Rectal smooth muscle tissue (tissue), 1 donor: ENCODE measurements at regions not wholly inside any gene's neighbourhood (a gene's known extent, or its start where the extent isn't known, plus 50 kb on each side); places are given as distances from the start of the nearest gene placed in this dataset.

Source experiments
- H3K27ac ChIP-seq: one replicate; pipeline ENCODE4 v1.7.0; 2013; ENCODE audit warnings: low read depth, low read length, inconsistent platforms
- H3K27me3 ChIP-seq: one replicate; pipeline ENCODE4 v1.7.0; 2013; ENCODE audit warnings: low read length; ENCODE audit not compliant: control insufficient read depth, insufficient read depth
- H3K36me3 ChIP-seq: one replicate; pipeline ENCODE4 v1.7.0; 2013; ENCODE audit warnings: low read length; ENCODE audit not compliant: control insufficient read depth, insufficient read depth
- H3K4me1 ChIP-seq: one replicate; pipeline ENCODE4 v1.7.0; 2013; ENCODE audit warnings: low read length; ENCODE audit not compliant: control insufficient read depth, insufficient read depth
- H3K4me3 ChIP-seq: one replicate; pipeline ENCODE4 v1.7.0; 2013; ENCODE audit warnings: low read length
- H3K9ac ChIP-seq: one replicate; pipeline ENCODE4 v1.7.0; 2013; ENCODE audit warnings: low read length

DNA sequence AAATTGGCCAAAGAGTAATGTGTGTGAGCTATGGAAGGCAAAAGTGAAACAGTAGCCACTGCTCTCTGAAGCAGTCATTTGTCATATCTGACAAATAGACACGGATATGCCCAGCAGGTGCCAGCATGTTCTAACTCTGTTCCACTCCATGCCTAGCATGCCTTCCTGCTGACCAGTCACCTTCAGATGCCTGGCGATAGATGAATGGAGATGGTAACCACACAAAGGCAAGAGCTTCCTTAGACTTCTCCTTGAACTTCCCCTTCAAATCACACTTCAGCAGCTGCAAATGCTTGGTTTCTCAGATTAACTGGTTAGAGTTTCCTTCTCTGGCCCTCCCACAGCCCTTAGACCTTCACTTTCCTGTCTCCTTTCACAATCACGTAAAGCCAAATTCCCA lies 429.9 kb downstream of the DAD1 start:
- Histone ChIP-seq H3K4me3 (no peak overlapping the region), H3K27me3 (no peaks in the 10 kb centered on the region), H3K4me1 (no peaks in the 10 kb centered on the region), H3K27ac (no peak overlapping the region), H3K36me3 (no peaks in the 10 kb centered on the region), H3K9ac (no peak overlapping the region)

DNA sequence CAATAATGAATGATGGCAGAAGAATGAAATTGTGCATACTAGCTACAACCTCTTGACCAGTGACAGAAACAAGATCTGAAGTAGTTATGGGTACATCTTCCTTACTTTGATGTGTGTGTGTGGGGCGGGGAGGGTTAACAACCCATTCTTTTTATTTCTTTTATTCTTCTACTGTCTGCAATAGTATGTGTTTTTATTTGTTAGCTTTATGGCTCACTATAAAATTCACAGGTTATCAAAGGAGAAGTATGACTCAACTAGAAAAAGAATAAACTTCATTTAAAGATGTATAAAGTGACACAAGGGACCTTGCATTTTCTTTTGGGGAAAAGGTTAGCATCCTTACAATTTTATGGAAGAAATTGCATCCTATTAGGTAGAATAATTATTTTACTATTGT lies 430.5 kb downstream of the DAD1 start:
- Histone ChIP-seq H3K27me3 (no peaks in the 10 kb centered on the region), H3K27ac (no peak overlapping the region), H3K36me3 (no peaks in the 10 kb centered on the region), H3K4me1 (no peaks in the 10 kb centered on the region), H3K4me3 (no peak overlapping the region), H3K9ac (no peak overlapping the region)

DNA sequence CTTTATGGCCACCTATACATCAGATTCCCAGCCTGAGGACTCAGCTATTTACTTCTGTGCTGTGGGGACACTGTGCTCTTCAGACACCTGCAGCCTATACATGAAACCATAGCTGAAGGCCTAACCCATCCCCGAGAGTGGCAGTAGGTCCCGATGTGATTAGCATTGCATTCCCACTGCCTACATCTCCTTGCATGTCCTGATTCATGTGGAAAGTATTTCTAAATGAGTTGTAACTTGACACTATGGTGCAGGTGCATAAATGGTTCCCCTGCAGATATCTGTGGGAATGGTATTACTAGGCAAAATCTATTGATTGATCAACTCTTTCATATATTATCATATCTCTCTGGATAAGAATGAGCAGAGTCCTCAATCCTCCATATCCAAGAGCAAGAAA lies 433.5 kb downstream of the DAD1 start:
- H3K27ac ChIP-seq, result no peak overlapping the region
- H3K9ac ChIP-seq, result no peak overlapping the region
- no peaks in the 10 kb centered on the region for H3K4me1 ChIP-seq
- H3K36me3 ChIP-seq, result no peaks in the 10 kb centered on the region
- H3K27me3 ChIP-seq, result no peaks in the 10 kb centered on the region
- no peak overlapping the region for H3K4me3 ChIP-seq

DNA sequence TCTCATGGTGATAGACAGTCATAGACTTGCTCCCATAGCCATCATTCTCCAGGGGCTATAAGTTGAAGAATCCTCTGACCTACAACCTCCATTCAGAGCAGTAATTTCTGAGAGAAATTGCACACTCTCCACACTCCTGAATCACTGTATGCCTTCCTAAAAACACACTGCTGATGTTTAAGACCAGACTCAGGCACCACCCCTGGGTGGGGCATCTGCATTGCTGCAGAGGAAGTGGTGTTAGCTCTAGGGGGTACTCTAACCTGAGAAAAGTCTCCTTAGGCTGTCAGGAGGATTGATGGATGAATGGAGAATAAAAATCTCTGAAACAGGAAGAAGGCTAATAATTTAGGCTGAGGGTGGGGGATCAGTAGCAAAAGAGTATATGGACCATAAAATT lies 436.1 kb downstream of the DAD1 start:
- Histone ChIP-seq H3K4me3 (no peak overlapping the region), H3K9ac (no peak overlapping the region), H3K27ac (no peak overlapping the region), H3K36me3 (no peaks in the 10 kb centered on the region), H3K4me1 (no peaks in the 10 kb centered on the region), H3K27me3 (no peaks in the 10 kb centered on the region)

DNA sequence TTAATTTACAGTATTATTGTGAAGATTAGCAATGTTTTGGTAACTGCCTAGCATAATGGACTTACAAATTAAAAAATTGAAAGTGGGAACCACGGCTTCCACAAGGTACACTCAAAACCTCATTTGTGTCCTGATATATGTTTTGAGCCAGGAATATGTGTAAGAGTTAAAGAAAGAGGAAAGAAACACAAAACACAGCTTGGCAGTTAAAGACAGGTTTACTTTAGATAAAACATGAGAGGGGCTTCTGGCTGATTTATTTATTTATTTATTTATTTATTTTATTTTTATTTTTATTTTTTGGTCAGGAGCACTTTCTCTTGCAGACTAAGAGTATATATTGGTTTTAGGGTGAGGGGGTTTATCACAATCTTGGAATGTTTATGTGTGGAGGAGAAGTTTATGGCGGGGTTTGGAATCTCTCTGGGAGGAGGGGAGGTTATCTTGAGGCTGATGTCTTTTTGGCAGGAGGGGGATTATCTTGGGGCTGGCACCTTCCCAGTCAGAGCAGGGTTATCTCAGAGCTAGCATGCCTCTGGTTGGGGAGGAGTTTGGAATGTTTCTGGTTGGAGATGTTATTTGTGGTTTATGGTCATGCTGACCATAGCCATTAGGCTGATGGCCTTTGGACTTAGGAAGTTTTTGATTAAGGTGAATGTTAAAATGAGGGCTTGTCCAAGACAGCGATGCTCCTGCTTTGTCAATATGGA lies 436.7 kb downstream of the DAD1 start:
- Histone ChIP-seq H3K27ac (no peak overlapping the region), H3K27me3 (no peaks in the 10 kb centered on the region), H3K4me1 (no peaks in the 10 kb centered on the region), H3K36me3 (no peaks in the 10 kb centered on the region), H3K4me3 (no peak overlapping the region), H3K9ac (no peak overlapping the region)

DNA sequence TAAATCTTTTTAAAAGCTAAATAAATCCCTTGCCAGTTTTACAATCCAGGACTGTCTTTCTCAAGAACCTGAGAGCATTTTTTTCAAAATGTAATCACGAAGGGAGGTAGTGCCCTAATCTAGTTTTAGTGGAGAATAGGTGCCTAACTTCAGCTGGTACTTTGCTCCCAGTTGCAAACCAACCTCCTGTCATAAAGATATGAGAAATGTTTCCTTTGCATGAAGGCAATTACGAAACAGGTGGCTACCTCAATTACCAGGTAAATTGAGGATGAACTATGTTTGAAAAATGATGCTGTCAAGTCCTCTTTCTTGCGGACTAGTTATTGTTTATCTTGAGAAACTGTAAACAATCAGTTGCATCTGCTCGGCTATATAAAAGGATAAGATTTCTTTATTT lies 437.9 kb downstream of the DAD1 start:
- Histone ChIP-seq H3K4me1 (no peaks in the 10 kb centered on the region), H3K27ac (no peak overlapping the region), H3K27me3 (no peaks in the 10 kb centered on the region), H3K4me3 (no peak overlapping the region), H3K36me3 (no peaks in the 10 kb centered on the region), H3K9ac (no peak overlapping the region)

DNA sequence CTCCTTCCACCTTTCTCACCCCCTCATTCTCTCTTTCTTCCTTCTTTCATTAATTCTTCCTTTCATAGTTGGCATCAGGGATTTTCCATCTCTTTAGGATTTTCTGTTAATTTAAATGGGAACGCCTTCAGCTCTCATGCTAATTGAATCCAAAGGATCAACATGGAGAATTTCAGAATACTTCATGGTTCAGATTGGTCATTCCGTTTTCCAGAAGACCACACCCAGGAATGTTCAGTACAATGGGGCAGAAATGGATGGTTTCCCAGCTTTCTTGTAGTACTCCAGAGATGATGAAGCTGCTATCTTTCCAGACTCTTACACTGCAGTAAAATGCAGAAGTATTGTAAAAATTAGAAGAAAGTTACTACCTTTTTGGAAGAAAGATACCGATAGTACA lies 440.0 kb downstream of the DAD1 start:
- Histone ChIP-seq H3K27me3 (no peaks in the 10 kb centered on the region), H3K9ac (no peak overlapping the region), H3K36me3 (no peaks in the 10 kb centered on the region), H3K27ac (no peak overlapping the region), H3K4me3 (no peak overlapping the region), H3K4me1 (no peaks in the 10 kb centered on the region)

DNA sequence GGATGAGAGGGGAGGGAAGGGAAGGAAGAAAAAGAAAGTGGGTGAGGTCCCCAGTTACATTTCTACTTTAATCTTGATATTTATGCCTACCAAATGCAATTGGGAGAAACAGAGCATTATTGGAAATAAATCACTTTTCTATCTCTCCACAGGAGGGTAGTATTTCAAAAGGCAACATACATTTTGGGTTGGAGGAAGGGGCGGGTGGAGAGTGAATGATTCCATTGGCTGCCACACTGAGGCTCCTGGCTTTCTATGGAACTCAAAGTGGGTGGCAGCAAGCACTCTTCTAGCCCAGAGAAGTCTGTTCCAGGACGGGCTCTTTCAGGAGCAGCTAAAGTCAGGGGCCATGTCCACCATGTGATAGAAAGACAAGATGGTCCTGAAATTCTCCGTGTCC lies 441.3 kb downstream of the DAD1 start:
- no peaks in the 10 kb centered on the region for H3K36me3 ChIP-seq
- no peak overlapping the region for H3K4me3 ChIP-seq
- H3K4me1 ChIP-seq, result no peaks in the 10 kb centered on the region
- no peak overlapping the region for H3K9ac ChIP-seq
- no peaks in the 10 kb centered on the region for H3K27me3 ChIP-seq
- no peak overlapping the region for H3K27ac ChIP-seq

DNA sequence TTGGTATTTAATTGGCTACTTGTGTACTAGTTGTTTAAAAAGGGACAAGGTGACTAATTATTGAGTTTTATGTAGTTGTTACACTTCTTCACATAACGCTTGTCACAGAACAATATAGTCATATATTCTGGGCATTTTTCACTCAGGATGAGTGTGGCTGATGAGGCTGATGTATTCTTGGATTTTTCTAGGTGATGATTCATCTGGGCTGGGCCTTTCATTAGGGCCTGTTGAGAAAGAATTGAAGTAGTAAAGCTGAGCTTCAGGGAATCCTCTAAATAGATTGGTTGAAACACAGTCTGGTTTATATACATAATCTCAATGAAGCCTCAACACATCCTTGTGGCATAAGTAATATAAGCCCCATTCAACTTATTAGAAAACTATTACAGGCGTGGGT lies 445.7 kb downstream of the DAD1 start:
- Histone ChIP-seq H3K9ac (no peak overlapping the region), H3K27me3 (no peaks in the 10 kb centered on the region), H3K36me3 (no peaks in the 10 kb centered on the region), H3K4me3 (no peak overlapping the region), H3K4me1 (no peaks in the 10 kb centered on the region), H3K27ac (no peak overlapping the region)

DNA sequence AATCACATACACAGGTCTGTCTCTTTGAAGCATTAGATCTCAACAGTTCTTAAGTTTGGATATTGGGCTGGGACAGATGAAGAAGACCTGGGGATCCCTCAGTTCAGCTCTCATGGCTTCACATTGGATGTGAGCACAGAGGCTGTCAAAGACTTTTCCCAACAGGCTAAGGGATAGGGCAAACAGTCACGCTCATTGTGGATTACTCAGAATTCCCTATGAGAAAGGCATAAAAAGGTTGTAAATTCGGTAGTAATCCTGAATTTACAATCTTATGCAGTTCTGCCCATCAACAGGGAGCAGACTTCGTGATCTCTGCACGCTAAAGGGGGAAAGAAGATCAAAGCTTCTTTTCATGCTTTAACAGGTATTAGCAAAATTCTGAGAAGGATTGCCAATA lies 448.4 kb downstream of the DAD1 start:
- H3K27me3 ChIP-seq, result no peaks in the 10 kb centered on the region
- H3K4me3 ChIP-seq, result no peak overlapping the region
- no peak overlapping the region for H3K9ac ChIP-seq
- H3K36me3 ChIP-seq, result no peaks in the 10 kb centered on the region
- no peaks in the 10 kb centered on the region for H3K4me1 ChIP-seq
- H3K27ac ChIP-seq, result no peak overlapping the region

DNA sequence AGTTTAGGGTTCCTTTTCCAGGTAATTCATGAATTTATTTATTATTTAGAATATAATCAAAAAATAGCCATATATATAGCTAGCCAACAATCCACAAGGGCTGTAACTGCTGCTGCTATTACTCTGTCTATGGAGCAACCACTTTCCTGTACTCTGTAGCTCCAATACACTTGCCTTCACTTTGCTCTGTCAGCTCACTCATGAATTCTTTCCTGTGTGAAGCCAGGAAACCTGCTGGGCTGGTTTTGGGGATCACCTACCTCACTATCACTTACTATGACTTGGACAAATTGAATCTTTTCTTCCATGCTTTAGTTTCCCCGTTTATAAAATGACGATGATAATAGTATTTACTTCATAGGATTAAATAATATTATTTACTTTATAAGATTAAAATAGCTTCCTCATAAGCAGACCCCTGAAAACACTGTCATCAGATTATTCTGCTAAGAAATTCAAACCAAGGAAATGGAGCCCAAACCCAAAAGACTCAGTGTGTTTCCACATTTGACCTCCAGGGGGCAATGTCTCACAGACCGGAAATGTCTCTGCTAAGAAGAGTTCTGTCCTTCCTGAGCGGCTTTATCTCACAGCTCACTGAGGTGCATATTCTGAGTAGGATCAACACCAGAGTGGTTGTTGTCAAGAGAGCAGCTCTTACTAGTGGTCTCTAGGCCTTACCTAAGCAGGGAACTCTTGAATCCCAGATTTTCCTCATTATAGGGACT lies 457.1 kb downstream of the DAD1 start:
- H3K27ac ChIP-seq, result no peak overlapping the region
- no peaks in the 10 kb centered on the region for H3K36me3 ChIP-seq
- H3K27me3 ChIP-seq, result no peaks in the 10 kb centered on the region
- H3K9ac ChIP-seq, result no peak overlapping the region
- H3K4me3 ChIP-seq, result no peak overlapping the region
- no peaks in the 10 kb centered on the region for H3K4me1 ChIP-seq

DNA sequence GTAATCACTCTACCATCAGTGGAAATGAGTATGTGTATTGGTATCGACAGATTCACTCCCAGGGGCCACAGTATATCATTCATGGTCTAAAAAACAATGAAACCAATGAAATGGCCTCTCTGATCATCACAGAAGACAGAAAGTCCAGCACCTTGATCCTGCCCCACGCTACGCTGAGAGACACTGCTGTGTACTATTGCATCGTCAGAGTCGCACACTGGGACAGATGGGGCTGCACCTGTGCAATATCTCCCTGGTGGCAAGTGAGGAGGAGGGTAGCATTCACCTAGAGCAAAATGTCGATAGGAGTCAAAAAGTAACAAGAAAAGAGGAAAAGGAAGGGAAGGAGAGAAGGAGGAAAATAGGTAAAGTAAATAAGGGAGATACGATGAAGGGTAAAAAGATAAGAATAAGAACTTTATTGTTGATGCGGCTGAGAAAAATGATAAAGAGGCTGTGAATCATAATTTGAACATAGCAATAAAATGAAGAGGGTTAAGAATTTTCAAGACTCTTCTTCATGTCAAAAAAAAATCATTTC lies 450.5 kb upstream of the OR4E1 start:
- no peak overlapping the region for H3K27ac ChIP-seq
- H3K36me3 ChIP-seq, result no peaks in the 10 kb centered on the region
- no peak overlapping the region for H3K9ac ChIP-seq
- H3K27me3 ChIP-seq, result no peaks in the 10 kb centered on the region
- no peaks in the 10 kb centered on the region for H3K4me1 ChIP-seq
- H3K4me3 ChIP-seq, result no peak overlapping the region
